Left cardiac atrium (tissue), 4 donors: ENCODE measurements at regions not wholly inside any gene's neighbourhood (a gene's known extent, or its start where the extent isn't known, plus 50 kb on each side); places are given as distances from the start of the nearest gene placed in this dataset.
"Not testable (repeated sequence)": the region's sequence is repeated elsewhere in the genome, so short reads cannot be mapped to it uniquely, and the experiment has no call there.

Experiments used
- ATAC-seq, 2 donors: fragments of 200-7000 bp; cut with Tn5 transposase; one replicate each; pipeline ENCODE4 v1.9.1; 2020; ENCODE audit warnings: mild to moderate bottlenecking in 2 of 2, moderate library complexity in 2 of 2
- DNase-seq: peaks from one replicate; pipeline ENCODE4 v3.0.0-alpha.2; 2020
- intact Hi-C, 2 donors: fragments of 100-400 bp; cut with DNase I; formaldehyde crosslinking; loops; one replicate each; pipeline versions ENCODE4 v1.14.1 to v1.15.1; 2022 to 2023
- donor health status: DM: no; HTN: yes; CAD: no.
- donor health status: DM: no; HTN: yes; CAD: no; lungs with severe emphysema.
- donor health status: DM: yes; HTN: yes; CAD: no.
- donor health status: Dilated cardiomyopathy.

GRCh38 chr4:45062935-45063545 lies 336.7 kb upstream of the GNPDA2 start:
- DNase-seq (no peak), ATAC-seq (no peak)
- intact Hi-C loops = no loop called here

GRCh38 chr4:45043911-45044310 lies 317.6 kb upstream of the GNPDA2 start:
- no peak for ATAC-seq
- no peak for DNase-seq
- intact Hi-C loops = no loop called here

- no peak for DNase-seq
- intact Hi-C loops = no loop called here
- ATAC-seq = no peak
These were observed 310.3 kb upstream of the GNPDA2 start for GRCh38 chr4:45036677-45037076.

GRCh38 chr4:45033676-45034419 lies 307.5 kb upstream of the GNPDA2 start:
- ATAC-seq = peak; percentile 77 to 95
- no peak for DNase-seq
- intact Hi-C loops = no loop called here

- ATAC-seq (no peak), DNase-seq (no peak)
- intact Hi-C loops = no loop called here
These were observed 303.7 kb upstream of the GNPDA2 start for GRCh38 chr4:45030059-45030458.

GRCh38 chr4:45007508-45007907 lies 281.2 kb upstream of the GNPDA2 start:
- no peak for DNase-seq
- intact Hi-C loops = no loop called here
- ATAC-seq = no peak

GRCh38 chr4:45006078-45006477 lies 279.7 kb upstream of the GNPDA2 start:
- ATAC-seq (no peak), DNase-seq (no peak)
- intact Hi-C loops = no loop called here

GRCh38 chr4:45004847-45005565 lies 278.6 kb upstream of the GNPDA2 start:
- intact Hi-C loops = no loop called here
- no peak for ATAC-seq
- no peak for DNase-seq

GRCh38 chr4:45004326-45004725 lies 278.0 kb upstream of the GNPDA2 start:
- intact Hi-C loops = no loop called here
- DNase-seq (no peak), ATAC-seq (no peak)

GRCh38 chr4:44996276-44996845 lies 270.0 kb upstream of the GNPDA2 start:
- intact Hi-C loops = no loop called here
- ATAC-seq = no peak
- DNase-seq = no peak

- DNase-seq (no peak), ATAC-seq (no peak)
- intact Hi-C loops = no loop called here
These were observed 261.7 kb upstream of the GNPDA2 start for GRCh38 chr4:44988011-44988410.

- ATAC-seq = no peak
These were observed 259.6 kb upstream of the GNPDA2 start for GRCh38 chr4:44985938-44986337.

GRCh38 chr4:44985152-44985551 lies 258.8 kb upstream of the GNPDA2 start:
- DNase-seq (no peak), ATAC-seq (no peak)
- intact Hi-C loops = no loop called here

More at GRCh38 chr4:44985938-44986337, 259.6 kb upstream of the GNPDA2 start:
- no peak for DNase-seq
- intact Hi-C loops = no loop called here

GRCh38 chr4:44984083-44984482 lies 257.7 kb upstream of the GNPDA2 start:
- intact Hi-C loops = no loop called here

GRCh38 chr4:44983083-44983482 lies 256.7 kb upstream of the GNPDA2 start:
- intact Hi-C loops = no loop called here
- no peak for DNase-seq
- no peak for ATAC-seq

More at GRCh38 chr4:44984083-44984482, 257.7 kb upstream of the GNPDA2 start:
- ATAC-seq = no peak
- DNase-seq = no peak

GRCh38 chr4:44978020-44978419 lies 251.7 kb upstream of the GNPDA2 start:
- intact Hi-C loops = no loop called here
- DNase-seq (no peak), ATAC-seq (no peak)

- intact Hi-C loops = no loop called here
- ATAC-seq = no peak
- DNase-seq = no peak
These were observed 239.2 kb upstream of the GNPDA2 start for GRCh38 chr4:44965435-44966095.

- ATAC-seq, intact Hi-C loops, DNase-seq: not testable (repeated sequence)
These were observed 237.7 kb upstream of the GNPDA2 start for GRCh38 chr4:44964086-44964485.

- DNase-seq (no peak), ATAC-seq (no peak)
- intact Hi-C loops = no loop called here
These were observed 234.8 kb upstream of the GNPDA2 start for GRCh38 chr4:44961001-44961755.
